GF-D8 (cell line): ENCODE measurements at regions not wholly inside any gene's neighbourhood (a gene's known extent, or its start where the extent isn't known, plus 50 kb on each side); places are given as distances from the start of the nearest gene placed in this dataset.
"Not testable (repeated sequence)": the region's sequence is repeated elsewhere in the genome, so short reads cannot be mapped to it uniquely, and the experiment has no call there.

ENCODE experiments used
- DNase-seq: peaks from one replicate; lab custom pipeline; 2025; lab: John Stamatoyannopoulos, UW

GRCh38 chr7:96770758-96771157, 61.1 kb upstream of the SEM1 start:
- no peak for DNase-seq

DNA sequence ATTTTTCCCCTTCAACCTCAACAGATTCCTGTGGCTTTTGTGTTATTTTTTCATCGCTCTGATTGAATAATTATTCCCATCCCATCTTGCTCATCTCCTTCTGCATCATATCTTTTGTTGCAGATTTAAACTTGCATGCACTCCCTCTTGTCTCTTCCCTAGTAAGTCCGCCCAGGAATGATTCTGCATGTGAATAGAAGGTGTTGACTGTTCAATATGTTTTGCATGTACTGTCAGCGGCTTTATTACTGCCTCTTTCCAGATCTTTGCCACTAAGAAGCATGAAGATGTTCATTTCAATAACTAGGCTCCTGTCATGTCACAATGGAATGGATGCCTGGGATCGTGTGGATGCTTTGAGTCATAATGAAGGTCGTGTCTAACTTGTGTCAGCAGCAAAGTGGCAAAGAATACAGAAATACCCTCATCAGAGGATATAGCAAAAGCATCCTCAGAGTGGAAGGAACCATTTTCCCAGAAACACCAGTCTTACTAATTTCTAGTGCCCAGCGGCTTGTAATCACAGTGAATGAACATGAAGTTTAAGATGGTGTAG, 62.6 kb upstream of the SEM1 start:
- no peak for DNase-seq

DNA sequence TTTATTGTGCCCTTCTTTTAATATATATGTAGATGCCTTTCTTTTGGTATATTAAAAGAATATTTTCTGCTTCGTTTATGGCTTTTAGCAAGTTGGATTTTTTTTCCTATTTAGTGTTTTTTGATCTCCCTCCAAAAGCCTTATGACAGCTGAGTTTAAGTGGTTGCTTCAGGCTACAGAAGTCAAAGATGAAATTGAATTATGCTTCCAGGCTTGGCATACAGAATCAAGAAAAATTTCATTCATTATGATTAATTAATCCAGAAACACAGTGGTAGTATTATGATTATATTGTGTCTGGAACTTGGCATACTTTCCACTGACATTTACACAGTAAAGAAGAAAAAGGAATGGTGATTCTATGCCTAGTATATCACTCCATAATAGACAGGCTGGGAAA, 63.8 kb upstream of the SEM1 start:
- DNase-seq = no peak

DNA sequence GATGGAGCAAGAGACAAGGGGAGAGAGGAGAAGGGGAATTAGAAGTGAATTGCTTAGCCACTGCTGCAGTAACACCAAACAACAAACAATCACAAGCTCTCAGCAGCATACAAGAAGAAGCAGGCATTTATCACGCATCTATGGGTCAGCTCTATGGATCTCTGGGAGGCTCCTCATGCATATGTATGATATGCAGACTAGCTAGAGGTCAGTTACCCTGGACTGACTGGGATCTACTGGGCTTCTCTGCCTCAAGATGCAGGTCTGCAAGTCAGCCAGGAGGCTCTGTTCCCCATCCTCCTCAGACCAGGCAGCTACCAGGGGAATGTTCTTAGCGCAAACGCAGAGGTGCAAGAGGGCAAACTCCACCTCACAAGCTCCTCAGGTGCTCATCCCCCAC, 64.7 kb upstream of the SEM1 start:
- no peak for DNase-seq

DNA sequence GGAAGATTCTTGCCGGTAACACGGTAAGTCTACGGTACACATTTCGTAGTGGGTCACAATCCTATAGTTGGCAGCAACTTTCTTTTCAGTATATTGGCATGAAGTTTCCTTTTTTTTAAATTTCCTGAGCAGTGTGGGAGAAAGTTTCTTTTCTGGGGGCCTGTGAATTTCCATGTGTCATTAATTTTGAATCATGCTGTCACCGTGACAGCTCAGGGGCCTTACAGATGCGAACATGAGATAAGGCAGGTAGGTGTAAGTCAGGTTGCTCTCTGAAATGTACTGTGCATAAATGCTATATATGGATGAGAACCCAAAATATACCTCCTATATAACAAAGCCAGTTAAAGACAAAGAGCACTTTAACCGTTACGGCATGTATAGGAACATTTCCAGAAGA, 65.4 kb upstream of the SEM1 start:
- no peak for DNase-seq

DNA sequence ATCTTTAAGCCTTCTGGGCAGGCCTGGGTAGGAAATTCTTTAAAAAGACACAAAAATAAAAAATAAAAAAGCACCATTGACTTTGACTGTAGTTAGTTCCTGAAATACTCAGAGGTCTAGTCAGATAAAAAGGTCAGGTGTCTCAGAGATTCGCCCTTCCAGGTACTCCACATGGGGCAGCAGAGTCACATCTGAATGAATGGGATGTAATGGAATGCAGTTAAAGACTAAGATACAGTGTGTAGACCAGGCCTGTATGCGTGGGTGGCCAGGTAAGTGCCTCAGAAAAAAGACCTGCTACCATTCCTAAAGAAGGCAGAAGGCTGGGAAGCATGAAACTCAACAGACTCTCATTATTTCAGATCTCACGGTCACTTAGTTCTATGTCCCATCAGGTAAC, 68.6 kb upstream of the SEM1 start:
- DNase-seq = no peak

DNA sequence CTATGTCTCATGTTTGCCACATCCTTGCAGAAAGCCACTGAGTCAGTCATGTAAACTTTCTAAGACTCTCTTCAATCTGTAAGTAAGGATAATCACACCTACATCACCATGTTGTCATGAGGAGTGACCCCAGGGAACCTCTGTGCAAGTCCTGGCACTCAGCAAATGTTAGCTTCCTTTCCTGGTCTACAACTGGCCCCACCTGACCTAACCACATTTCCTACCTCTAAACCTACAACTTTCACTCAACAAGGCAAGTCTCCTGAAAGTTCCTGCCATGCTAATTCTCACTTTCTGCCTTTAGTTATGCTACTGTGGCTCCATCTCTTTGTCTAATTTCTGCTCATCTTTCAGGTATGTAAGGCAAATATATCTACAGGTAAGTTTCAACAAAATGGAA, 72.3 kb upstream of the SEM1 start:
- DNase-seq = no peak

DNA sequence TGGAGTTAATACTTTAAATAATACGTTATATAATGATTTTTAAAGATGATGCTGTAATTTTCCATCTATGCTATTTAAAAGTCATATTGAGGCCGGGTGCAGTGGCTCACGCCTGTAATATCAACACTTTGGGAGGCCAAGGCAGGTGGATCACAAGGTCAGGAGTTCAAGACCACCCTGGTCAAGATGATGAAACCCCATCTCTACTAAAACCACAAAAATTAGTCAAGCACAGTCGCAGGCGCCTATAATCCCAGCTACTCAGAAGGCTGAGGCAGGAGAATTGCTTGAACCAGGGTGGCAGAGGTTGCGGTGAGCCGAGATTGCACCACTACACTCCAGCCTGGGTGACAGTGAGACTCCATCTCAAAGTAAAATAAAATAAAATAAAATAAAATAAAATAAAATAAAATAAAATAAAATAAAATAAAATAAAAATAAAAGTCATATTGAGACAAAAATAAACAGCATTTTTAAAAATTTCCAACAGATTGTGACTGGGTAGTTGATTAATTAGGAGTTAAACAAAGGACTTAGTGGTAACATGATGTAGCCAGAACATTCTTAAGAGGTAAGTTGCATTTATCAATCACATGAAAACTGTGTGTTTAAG, 73.1 kb upstream of the SEM1 start:
- not testable (repeated sequence) for DNase-seq

DNA sequence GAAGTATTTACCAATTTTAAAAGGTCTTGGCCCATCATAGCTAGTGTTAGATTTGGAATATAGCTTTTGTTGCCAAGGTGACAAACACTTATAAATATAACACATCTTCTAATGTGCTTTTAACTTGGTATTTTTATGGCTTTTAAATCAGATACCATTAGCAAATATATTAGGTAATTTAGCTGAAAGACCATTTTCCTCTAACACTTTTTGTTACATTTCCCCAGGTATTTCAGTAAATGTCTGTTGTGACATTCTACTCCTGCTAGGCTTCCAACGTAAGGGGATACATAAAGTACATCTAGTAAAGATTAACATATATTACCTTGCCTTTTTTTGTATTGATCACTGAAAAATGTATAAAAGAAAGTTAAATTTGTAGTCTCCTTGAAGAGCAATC, 75.0 kb upstream of the SEM1 start:
- no peak for DNase-seq

DNA sequence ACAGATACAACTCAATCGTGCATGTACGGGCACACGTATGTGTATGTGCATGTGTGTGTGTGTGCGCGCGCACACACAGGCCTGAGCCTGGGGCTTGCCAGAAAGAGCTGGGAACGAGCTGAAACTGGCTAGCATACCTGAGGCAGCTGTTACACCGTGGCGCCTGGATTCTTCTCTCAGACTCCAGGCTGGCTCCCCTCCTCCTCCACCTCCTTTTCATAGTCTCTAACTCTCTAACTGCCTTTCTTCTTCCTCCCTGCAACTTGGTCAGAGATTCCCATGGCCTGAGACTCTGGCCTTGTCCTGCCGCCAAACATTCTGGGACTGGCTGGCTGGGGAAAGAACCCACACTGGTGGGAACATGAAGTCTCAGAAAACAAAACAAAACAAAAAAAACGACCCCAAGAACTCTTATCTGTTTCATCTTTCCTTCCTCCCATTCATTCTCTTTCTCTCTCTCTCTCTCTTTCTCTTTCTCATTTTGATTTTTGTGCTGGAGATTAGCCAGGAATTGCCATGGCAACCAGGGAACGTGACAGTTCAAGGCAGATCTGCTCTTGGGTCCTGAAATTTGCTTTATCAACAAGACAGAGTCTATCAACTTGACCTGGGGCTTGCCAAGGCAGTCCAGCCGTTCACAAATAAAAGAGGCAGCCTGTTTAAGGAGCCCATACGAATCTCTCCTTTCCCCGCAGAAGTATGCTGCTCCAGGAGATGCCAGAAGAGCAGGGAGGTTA, 76.8 kb upstream of the SEM1 start:
- DNase-seq = no peak

DNA sequence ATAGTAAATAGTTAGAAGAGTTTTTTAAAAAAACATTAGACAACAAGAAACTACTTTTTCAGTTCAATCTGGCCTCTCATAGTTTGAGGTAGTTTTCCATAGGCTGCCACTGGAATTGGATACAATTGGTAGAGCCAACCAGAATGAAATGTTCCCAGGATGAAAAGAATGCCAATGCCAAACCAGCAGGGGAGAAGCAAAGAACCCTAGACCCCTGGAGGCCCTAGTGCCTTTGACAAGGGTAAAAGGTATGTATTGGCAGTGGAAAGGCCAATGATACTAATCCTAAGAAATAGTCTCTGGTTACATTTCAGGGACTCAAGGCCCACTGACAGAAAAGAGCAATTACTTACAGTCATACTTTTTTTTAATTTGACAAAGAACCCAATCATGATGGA, 77.4 kb upstream of the SEM1 start:
- DNase-seq = no peak

- DNase-seq = no peak
Measured at GRCh38 chr7:96789914-96790313, 80.3 kb upstream of the SEM1 start.

- no peak for DNase-seq
Measured at GRCh38 chr7:96792115-96792514, 82.5 kb upstream of the SEM1 start.

DNA sequence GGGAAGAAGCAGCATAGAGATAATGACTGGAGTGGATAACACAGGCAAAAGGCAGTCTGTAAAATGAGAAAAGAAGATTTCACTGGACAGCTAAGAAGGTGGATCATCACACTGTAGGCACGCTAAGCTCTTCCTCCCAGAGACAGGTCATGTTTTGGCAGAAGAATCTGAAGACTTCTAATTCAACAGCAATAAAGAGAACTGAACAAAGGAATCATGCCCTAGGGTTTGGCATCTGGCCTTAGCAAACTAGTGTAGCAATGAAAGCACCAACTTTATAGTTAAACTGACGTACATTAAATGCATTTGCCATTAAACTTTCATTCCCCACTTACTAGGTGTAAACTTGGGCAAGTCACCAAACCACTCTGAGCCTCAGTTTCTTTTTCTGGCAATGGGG, 84.4 kb upstream of the SEM1 start:
- no peak for DNase-seq

GRCh38 chr7:96800122-96800521, 90.5 kb upstream of the SEM1 start:
- no peak for DNase-seq

- no peak for DNase-seq
Measured at GRCh38 chr7:96800824-96801223, 91.2 kb upstream of the SEM1 start.

GRCh38 chr7:96819111-96819700, 109.6 kb upstream of the SEM1 start:
- DNase-seq = no peak

- not testable (repeated sequence) for DNase-seq
Measured at GRCh38 chr7:96821131-96821530, 111.5 kb upstream of the SEM1 start.

GRCh38 chr7:96822824-96823223, 113.2 kb upstream of the SEM1 start:
- no peak for DNase-seq

- no peak for DNase-seq
Measured at GRCh38 chr7:96823274-96823673, 113.6 kb upstream of the SEM1 start.

- no peak for DNase-seq
Measured at GRCh38 chr7:96824686-96825085, 115.0 kb upstream of the SEM1 start.

- no peak for DNase-seq
Measured at GRCh38 chr7:96825285-96825684, 115.6 kb upstream of the SEM1 start.

DNA sequence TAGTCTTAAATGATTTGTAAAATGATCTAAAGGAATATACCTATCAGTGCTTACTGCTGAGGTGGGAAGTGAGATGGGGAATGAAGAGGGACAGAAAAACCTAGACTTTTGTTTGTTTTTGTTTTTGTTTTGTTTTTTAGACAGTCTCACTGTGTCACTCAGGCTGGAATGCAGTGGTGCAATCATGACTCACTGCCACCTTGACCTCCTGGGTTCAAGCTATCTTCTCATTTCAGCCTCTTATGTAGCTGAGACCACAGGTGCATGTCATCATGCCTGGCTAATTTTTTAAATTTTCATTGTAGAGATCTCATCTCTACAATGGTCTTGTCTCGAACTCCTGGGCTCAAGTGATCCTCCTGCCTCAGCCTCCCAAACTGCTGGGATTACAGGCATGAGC, 116.4 kb upstream of the SEM1 start:
- no peak for DNase-seq
